Osteoblast (primary cell): ENCODE measurements at regions not wholly inside any gene's neighbourhood (a gene's known extent, or its start where the extent isn't known, plus 50 kb on each side); places are given as distances from the start of the nearest gene placed in this dataset.
"Not testable (repeated sequence)": the region's sequence is repeated elsewhere in the genome, so short reads cannot be mapped to it uniquely, and the experiment has no call there.

Source experiments
- DNase-seq: peaks from one replicate; pipeline ENCODE4 v3.0.0; 2011; ENCODE audit warnings: low spot score, mixed read lengths; ENCODE audit not compliant: insufficient read length; ENCODE audit errors: missing footprints
- H2AFZ ChIP-seq: 2 replicates; pipeline ENCODE4 v1.6.0; 2011; ENCODE audit warnings: mild to moderate bottlenecking, low read length
- H3K27ac ChIP-seq: 2 replicates; pipeline ENCODE4 v1.5.1; 2011; ENCODE audit warnings: mild to moderate bottlenecking, low read depth, low read length, moderate library complexity
- H3K27me3 ChIP-seq: 2 replicates; pipeline ENCODE4 v1.6.0; 2012; ENCODE audit warnings: mild to moderate bottlenecking, control low read depth, inconsistent platforms, low read length, moderate library complexity; ENCODE audit not compliant: insufficient read depth
- H3K36me3 ChIP-seq: 2 replicates; pipeline ENCODE4 v1.5.1; 2011; ENCODE audit warnings: mild to moderate bottlenecking, low read length, control low read depth, moderate library complexity; ENCODE audit not compliant: insufficient read depth
- H3K4me1 ChIP-seq: 2 replicates; pipeline ENCODE4 v1.5.1; 2011; ENCODE audit warnings: mild to moderate bottlenecking, low read length, control low read depth, moderate library complexity; ENCODE audit not compliant: insufficient read depth
- H3K4me2 ChIP-seq: 2 replicates; pipeline ENCODE4 v1.6.0; 2011; ENCODE audit warnings: mild to moderate bottlenecking, low read length; ENCODE audit not compliant: insufficient read depth
- H3K4me3 ChIP-seq: fragments of 200-600 bp; sonication (generic); 3 replicates; pipeline ENCODE4 v1.5.1; 2012; ENCODE audit warnings: mild to moderate bottlenecking, low read length, inconsistent platforms; ENCODE audit not compliant: insufficient read depth
- H3K79me2 ChIP-seq: 2 replicates; pipeline ENCODE4 v1.6.0; 2012; ENCODE audit warnings: mild to moderate bottlenecking, low read length, control low read depth, inconsistent platforms; ENCODE audit not compliant: insufficient read depth
- H3K9me3 ChIP-seq: 2 replicates; pipeline ENCODE4 v1.5.1; 2011; ENCODE audit warnings: low read depth, low read length, control low read depth
- H4K20me1 ChIP-seq: 2 replicates; pipeline ENCODE4 v1.6.0; 2012; ENCODE audit warnings: mild to moderate bottlenecking, low read length, control low read depth; ENCODE audit not compliant: insufficient read depth
- CTCF ChIP-seq: IDR thresholded peaks from 2 replicates; pipeline ENCODE4 v1.5.1; 2011; ENCODE audit warnings: mild to moderate bottlenecking, low read depth, low read length, moderate library complexity; ENCODE audit errors: extremely low read depth

DNA sequence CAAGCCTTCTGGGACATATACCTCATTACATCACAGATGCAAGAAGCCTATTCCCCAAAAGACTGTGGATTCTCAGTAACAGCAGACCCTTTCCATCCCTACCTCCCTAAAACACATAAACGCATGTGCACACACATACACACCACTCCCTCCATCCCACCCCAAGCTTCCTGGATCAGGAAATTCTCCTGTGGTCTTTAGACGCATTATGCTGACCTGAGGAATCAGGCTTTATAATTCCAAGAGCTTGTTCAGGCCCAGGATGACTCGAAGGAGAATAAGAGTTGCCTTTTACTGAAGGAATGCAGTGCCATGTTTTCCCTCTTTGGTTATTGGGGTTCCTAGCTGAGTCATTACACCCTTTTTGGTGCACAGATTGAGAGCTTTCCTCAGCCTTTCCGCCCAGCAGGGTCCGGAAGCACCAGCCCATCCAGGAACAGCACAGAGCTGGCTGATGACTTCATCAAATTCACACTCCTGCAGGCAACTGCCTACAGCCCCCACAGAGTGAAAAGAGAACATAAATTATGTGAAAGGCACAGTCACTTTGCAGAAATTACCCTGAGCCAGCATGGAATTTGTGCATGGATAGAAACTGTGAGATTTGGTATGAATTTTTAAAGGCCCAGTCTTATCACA is 385.0 kb upstream of the TRPC7 start:
- no peak overlapping the region for H3K4me3 ChIP-seq
- H3K27me3 ChIP-seq: peaks cover 11% of the 10 kb centered on the region
- H3K36me3 ChIP-seq: no peaks in the 10 kb centered on the region
- no peak overlapping the region for H3K4me2 ChIP-seq
- no peaks in the 10 kb centered on the region for H4K20me1 ChIP-seq
- no peak overlapping the region for H3K27ac ChIP-seq
- H3K79me2 ChIP-seq: no peaks in the 10 kb centered on the region
- no peak for TF ChIP-seq CTCF
- H3K4me1 ChIP-seq: no peaks in the 10 kb centered on the region
- no peaks in the 10 kb centered on the region for H3K9me3 ChIP-seq
- no peak for DNase-seq
- peak overlapping the region; percentile 28 for H2AFZ ChIP-seq

DNA sequence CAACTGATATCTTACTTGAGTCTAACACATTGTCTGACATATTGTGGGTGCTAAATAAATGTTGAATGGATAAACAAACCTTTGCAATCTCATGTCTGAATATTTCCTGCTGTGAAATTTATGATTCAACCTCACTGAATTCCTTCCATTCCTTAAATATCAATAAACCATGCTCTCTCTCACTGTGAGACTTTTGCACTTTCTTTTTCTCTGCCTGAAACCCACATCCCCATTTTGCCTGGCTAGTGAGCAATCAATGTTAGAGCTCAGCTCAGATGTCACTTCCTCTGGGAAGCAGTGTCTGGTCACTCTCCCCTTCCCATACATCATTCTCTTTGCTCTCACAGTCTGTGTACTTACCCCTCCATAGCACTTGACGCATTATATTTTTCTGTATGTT is 383.7 kb upstream of the TRPC7 start:
- Histone ChIP-seq H3K27me3 (peaks cover 4% of the 10 kb centered on the region), H2AFZ (no peak overlapping the region), H3K27ac (no peak overlapping the region), H3K9me3 (no peaks in the 10 kb centered on the region), H3K36me3 (no peaks in the 10 kb centered on the region), H3K4me3 (no peak overlapping the region), H3K4me1 (no peaks in the 10 kb centered on the region), H3K4me2 (no peak overlapping the region), H4K20me1 (no peaks in the 10 kb centered on the region), H3K79me2 (no peaks in the 10 kb centered on the region)
- no peak for DNase-seq
- no peak for TF ChIP-seq CTCF

DNA sequence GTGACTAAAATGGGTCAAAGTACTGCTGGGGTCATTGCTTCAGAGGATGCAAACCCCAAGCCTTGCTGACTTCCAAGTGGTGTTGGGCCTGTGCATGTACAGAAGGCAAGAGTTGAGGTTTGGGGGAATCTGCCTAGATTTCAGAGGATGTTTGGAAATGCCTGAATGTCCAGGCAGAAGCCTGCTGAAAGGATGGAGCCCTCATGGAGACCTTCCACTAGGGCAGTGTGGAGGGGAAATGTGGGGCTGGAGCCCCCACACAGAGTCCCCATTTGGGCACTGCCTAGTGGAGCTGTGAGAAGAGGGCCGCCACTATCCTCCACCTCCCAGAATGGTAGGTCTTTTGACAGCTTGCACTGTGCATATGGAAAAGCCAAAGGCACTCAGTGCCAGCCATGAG is 377.7 kb upstream of the TRPC7 start:
- H3K79me2 ChIP-seq: no peaks in the 10 kb centered on the region
- no peak overlapping the region for H3K4me3 ChIP-seq
- H3K27ac ChIP-seq: no peak overlapping the region
- no peak for DNase-seq
- no peaks in the 10 kb centered on the region for H4K20me1 ChIP-seq
- no peak for TF ChIP-seq CTCF
- H3K4me1 ChIP-seq: no peaks in the 10 kb centered on the region
- no peak overlapping the region for H2AFZ ChIP-seq
- no peaks in the 10 kb centered on the region for H3K36me3 ChIP-seq
- H3K27me3 ChIP-seq: peaks cover 4% of the 10 kb centered on the region
- H3K4me2 ChIP-seq: no peak overlapping the region
- no peaks in the 10 kb centered on the region for H3K9me3 ChIP-seq

GRCh38 chr5:136740228-136740627 is 374.9 kb upstream of the TRPC7 start:
- Histone ChIP-seq H3K9me3 (no peaks in the 10 kb centered on the region), H4K20me1 (no peaks in the 10 kb centered on the region), H3K36me3 (no peaks in the 10 kb centered on the region), H3K4me2 (no peak overlapping the region), H3K27ac (no peak overlapping the region), H3K79me2 (no peaks in the 10 kb centered on the region), H3K27me3 (no peaks in the 10 kb centered on the region), H2AFZ (no peak overlapping the region), H3K4me3 (no peak overlapping the region), H3K4me1 (no peaks in the 10 kb centered on the region)
- no peak for DNase-seq
- no peak for TF ChIP-seq CTCF

DNA sequence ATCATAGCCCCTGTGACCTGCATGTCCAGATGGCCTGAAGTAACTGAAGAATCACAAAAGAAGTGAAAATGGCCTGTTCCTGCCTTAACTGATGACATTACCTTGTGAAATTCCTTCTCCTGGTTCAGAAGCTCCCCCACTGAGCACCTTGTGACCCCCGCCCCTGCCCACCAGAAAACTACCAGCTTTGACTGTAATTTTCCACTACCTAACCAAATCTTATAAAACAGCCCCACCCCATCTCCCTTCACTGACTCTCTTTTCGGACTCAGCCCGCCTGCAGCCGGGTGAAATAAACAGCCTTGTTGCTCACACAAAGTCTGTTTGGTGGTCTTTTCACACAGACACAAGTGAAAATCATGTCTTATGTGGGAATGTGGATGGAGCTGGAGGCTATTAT is 373.9 kb upstream of the TRPC7 start:
- H3K36me3 ChIP-seq, H3K79me2 ChIP-seq, H2AFZ ChIP-seq, H3K4me1 ChIP-seq, H3K27me3 ChIP-seq, H3K9me3 ChIP-seq, H3K27ac ChIP-seq, H3K4me2 ChIP-seq, H4K20me1 ChIP-seq, DNase-seq, H3K4me3 ChIP-seq: not testable (repeated sequence)
